GM23248 (cell line): ENCODE measurements at regions not wholly inside any gene's neighbourhood (a gene's known extent, or its start where the extent isn't known, plus 50 kb on each side); places are given as distances from the start of the nearest gene placed in this dataset.

Source experiments
- DNase-seq: peaks from one replicate; pipeline ENCODE4 v3.0.0-alpha.2; 2015
- H2AFZ ChIP-seq: fragments of 200-600 bp; sonication (generic); 2 replicates; pipeline ENCODE4 v1.6.1; 2016; ENCODE audit warnings: antibody characterized with exemption
- H3F3A ChIP-seq: fragments of 200-600 bp; sonication (generic); 2 replicates; pipeline ENCODE4 v1.6.1; 2016; ENCODE audit warnings: mild to moderate bottlenecking, antibody characterized with exemption, mixed run types; ENCODE audit not compliant: insufficient read depth
- H3K27ac ChIP-seq: fragments of 200-600 bp; sonication (generic); 2 replicates; pipeline ENCODE4 v1.5.1; 2016; ENCODE audit warnings: mild to moderate bottlenecking
- H3K27me3 ChIP-seq: fragments of 200-600 bp; sonication (generic); replicated peaks from 2 replicates; pipeline ENCODE4 v1.6.1; 2016; ENCODE audit warnings: mild to moderate bottlenecking; ENCODE audit not compliant: insufficient read depth
- H3K36me3 ChIP-seq: fragments of 200-600 bp; sonication (generic); 2 replicates; pipeline ENCODE4 v1.6.1; 2016; ENCODE audit warnings: low read depth, mild to moderate bottlenecking
- H3K4me1 ChIP-seq: fragments of 200-600 bp; sonication (generic); 2 replicates; pipeline ENCODE4 v1.6.1; 2016; ENCODE audit warnings: mild to moderate bottlenecking; ENCODE audit not compliant: insufficient read depth
- H3K4me2 ChIP-seq: fragments of 200-600 bp; sonication (generic); one replicate; pipeline ENCODE4 v1.6.1; 2016; ENCODE audit warnings: mild to moderate bottlenecking; ENCODE audit not compliant: unreplicated experiment
- H3K4me3 ChIP-seq: fragments of 200-600 bp; sonication (generic); 2 replicates; pipeline ENCODE4 v1.5.1; 2016; ENCODE audit warnings: mild to moderate bottlenecking
- H3K79me2 ChIP-seq: fragments of 200-600 bp; sonication (generic); 2 replicates; pipeline ENCODE4 v1.6.1; 2016; ENCODE audit warnings: mild to moderate bottlenecking; ENCODE audit not compliant: insufficient read depth
- H3K9ac ChIP-seq: fragments of 200-600 bp; sonication (generic); 2 replicates; pipeline ENCODE4 v1.6.1; 2016; ENCODE audit warnings: mild to moderate bottlenecking
- H3K9me2 ChIP-seq: fragments of 200-600 bp; sonication (generic); 2 replicates; pipeline ENCODE4 v1.6.1; 2016; ENCODE audit warnings: mixed run types, mild to moderate bottlenecking, moderate library complexity; ENCODE audit not compliant: insufficient read depth
- H3K9me3 ChIP-seq: fragments of 200-600 bp; sonication (generic); one replicate; pipeline ENCODE4 v1.6.1; 2017; ENCODE audit warnings: low read depth
- H4K20me1 ChIP-seq: fragments of 200-600 bp; sonication (generic); 2 replicates; pipeline ENCODE4 v1.6.0; 2016; ENCODE audit not compliant: insufficient read depth
- EZH2 ChIP-seq: fragments of 200-600 bp; sonication (generic); IDR thresholded peaks from 2 replicates; pipeline ENCODE4 v1.6.1; 2018; ENCODE audit warnings: antibody characterized with exemption, mild to moderate bottlenecking; ENCODE audit not compliant: insufficient read depth, poor library complexity, severe bottlenecking
- EZH2phosphoT487 ChIP-seq: fragments of 200-600 bp; sonication (generic); IDR thresholded peaks from 2 replicates; pipeline ENCODE4 v1.6.1; 2018; ENCODE audit warnings: antibody characterized with exemption, moderate library complexity, mild to moderate bottlenecking, low read depth; ENCODE audit not compliant: insufficient read depth
- WGBS, 2 experiments: methylation state at CpG; one replicate each; pipeline ENCODE4 v1.1.6; 2015 to 2017; ENCODE audit warnings: low lambda C conversion rate in 2 of 2, low coverage in 1 of 2; ENCODE audit errors: missing lambda C conversion rate in 2 of 2; 5-methylcytosine and 5-hydroxymethylcytosine counted together
- in situ Hi-C: fragments of 300-500 bp; cut with MboI; formaldehyde crosslinking; loops from 2 replicates; pipeline ENCODE4 v1.15.0; 2020

DNA sequence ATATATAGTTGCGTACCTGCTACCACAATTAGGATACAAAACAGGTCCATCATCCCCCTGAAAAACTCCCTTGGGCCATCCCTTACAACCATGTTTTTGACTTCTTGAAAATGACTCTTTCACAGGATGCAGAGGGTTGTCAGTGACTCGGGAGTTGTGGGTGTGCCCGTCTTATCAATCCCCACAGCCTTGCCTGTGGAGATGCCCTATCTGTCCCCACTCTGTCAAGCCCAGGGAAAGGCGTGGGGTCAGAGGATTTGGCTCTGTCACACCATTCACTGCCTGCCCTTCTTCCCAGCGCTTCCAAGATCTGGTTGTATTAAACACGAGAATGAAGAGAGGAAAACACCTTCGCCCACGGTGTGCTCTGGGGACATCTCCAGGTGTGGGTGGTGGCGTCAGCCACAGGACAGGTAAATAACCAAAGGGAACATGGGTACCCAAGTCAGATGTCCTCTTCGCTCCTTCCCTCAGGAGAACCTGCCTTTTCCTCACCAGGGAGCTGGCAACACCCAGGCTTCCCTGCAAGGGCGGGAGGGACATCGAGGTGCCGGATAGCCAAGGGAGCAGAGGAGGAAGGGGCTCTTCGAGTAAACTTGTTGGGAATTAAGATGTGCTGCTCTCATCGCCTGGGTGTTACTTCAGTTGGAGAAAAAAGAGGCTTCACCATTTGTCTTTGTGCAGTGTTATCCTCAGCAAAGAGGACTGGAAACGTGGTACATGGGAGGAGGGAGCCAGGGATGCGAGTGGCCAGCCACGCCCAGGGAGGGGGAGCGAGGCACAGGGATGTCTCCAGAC is 100.3 kb downstream of the B3GNT2 start:
- Histone ChIP-seq H3K79me2 (no peaks in the 10 kb centered on the region), H3K9me2 (no peaks in the 10 kb centered on the region), H2AFZ (no peak overlapping the region), H3K4me3 (no peak overlapping the region), H3K27ac (no peak overlapping the region), H4K20me1 (no peaks in the 10 kb centered on the region), H3K36me3 (no peaks in the 10 kb centered on the region), H3F3A (no peaks in the 10 kb centered on the region), H3K4me2 (no peak overlapping the region), H3K27me3 (no peaks in the 10 kb centered on the region), H3K9me3 (no peaks in the 10 kb centered on the region), H3K4me1 (no peaks in the 10 kb centered on the region), H3K9ac (no peak overlapping the region)
- 72 to 75% methylated on average over 19 of the region's 19 CpGs for WGBS, 2 experiments
- TF ChIP-seq EZH2 (no peak), EZH2phosphoT487 (no peak)
- no peak for DNase-seq
- in situ Hi-C loops = no loop called here

DNA sequence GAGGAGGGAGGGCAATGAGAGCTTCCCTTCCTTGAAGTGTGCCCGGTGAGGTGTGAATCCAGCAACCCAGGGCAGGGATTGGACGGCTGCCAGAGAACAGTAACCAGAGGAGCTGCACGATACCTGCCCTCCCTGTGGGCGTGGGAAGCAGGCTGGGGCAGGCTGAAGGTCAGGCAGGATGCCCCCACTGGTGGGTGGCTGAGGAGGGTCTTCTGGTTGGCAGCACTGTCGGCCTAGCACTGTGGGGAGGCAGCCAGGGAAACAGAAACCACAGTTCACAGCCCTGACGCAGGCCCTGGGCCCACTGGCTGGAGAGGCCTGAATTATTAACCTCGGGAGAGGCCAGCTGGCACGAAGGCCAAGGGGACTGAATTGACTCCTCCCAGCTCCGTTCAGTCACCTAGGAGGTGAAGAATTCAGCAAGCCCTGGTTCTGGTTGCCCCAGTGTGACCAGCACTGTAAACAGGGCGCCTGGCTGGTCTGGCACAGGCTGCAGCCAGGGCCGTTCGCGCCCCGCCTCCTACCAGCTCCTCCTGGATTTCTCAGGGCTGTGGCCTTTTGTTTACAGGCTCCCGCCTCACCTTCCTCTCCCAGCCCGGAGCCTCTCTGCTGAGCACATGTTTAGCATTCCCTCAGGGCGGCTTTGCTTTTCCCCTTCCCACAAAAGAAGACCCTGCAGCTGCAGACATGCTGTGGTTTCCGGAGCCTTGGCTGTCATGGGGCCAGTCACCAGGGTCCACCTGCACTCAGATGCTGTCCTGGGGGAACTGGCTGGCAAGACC is 97.8 kb downstream of the B3GNT2 start:
- Histone ChIP-seq H3K4me3 (no peak overlapping the region), H3K27me3 (no peaks in the 10 kb centered on the region), H3K9me3 (no peaks in the 10 kb centered on the region), H3K9me2 (no peaks in the 10 kb centered on the region), H3K27ac (no peak overlapping the region), H4K20me1 (no peaks in the 10 kb centered on the region), H3K9ac (no peak overlapping the region), H3F3A (no peaks in the 10 kb centered on the region), H3K4me2 (no peak overlapping the region), H2AFZ (no peak overlapping the region), H3K4me1 (no peaks in the 10 kb centered on the region), H3K79me2 (no peaks in the 10 kb centered on the region), H3K36me3 (no peaks in the 10 kb centered on the region)
- 54 to 64% methylated on average over 15 of the region's 18 CpGs for WGBS, 2 experiments
- in situ Hi-C loops = no loop called here
- no peak for DNase-seq
- TF ChIP-seq EZH2phosphoT487 = no peak
- no peak for TF ChIP-seq EZH2

DNA sequence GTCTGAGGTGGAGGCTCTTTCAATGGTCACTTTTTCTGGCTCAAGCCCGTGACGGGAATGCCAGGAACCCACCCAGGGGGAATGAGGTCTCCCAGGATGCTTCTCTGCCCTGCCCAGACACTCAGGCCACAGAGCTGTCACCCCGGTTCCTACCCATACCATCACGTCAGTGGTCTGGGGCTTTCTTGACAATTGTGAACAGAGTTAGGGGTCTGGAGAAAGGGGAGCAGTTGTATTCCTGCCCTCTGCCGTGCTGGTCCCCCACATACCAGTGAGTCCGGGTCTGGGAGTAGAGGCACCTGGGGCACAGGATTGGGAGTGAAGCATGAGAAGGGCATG is 97.2 kb downstream of the B3GNT2 start:
- Histone ChIP-seq H3K27me3 (no peaks in the 10 kb centered on the region), H4K20me1 (no peaks in the 10 kb centered on the region), H2AFZ (no peak overlapping the region), H3K36me3 (no peaks in the 10 kb centered on the region), H3K27ac (no peak overlapping the region), H3K4me1 (no peaks in the 10 kb centered on the region), H3K9me2 (no peaks in the 10 kb centered on the region), H3K79me2 (no peaks in the 10 kb centered on the region), H3K9me3 (no peaks in the 10 kb centered on the region), H3K4me2 (no peak overlapping the region), H3F3A (no peaks in the 10 kb centered on the region), H3K4me3 (no peak overlapping the region), H3K9ac (no peak overlapping the region)
- 93 to 95% methylated on average over 6 of the region's 6 CpGs for WGBS, 2 experiments
- in situ Hi-C loops = no loop called here
- TF ChIP-seq EZH2phosphoT487 = no peak
- TF ChIP-seq EZH2 = no peak
- DNase-seq = no peak

DNA sequence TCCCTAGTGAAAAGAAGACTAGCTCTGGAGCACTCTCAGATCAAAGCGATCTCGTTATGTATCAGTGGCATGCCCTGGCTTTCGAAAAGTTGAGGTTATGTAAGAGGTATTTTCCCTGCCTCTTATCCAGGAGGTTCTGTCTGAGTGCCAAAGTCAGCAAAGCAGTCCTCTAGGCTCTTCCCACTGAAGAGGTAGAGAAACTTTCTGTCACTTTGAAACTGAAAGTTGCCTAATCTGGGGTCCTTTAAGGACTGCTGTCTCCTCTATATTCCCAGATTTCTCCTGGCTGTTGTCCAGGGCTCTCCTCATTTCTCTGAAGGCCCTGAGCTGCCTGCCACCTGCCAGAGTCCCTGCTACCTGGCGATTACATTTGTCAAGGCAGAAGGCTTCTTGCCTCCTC is 96.3 kb downstream of the B3GNT2 start:
- Histone ChIP-seq H3K9me2 (no peaks in the 10 kb centered on the region), H3K9ac (no peak overlapping the region), H3K4me1 (no peaks in the 10 kb centered on the region), H2AFZ (no peak overlapping the region), H3K36me3 (no peaks in the 10 kb centered on the region), H3K27ac (no peak overlapping the region), H3K79me2 (no peaks in the 10 kb centered on the region), H3F3A (no peaks in the 10 kb centered on the region), H4K20me1 (no peaks in the 10 kb centered on the region), H3K27me3 (no peaks in the 10 kb centered on the region), H3K4me3 (no peak overlapping the region), H3K4me2 (no peak overlapping the region), H3K9me3 (no peaks in the 10 kb centered on the region)
- in situ Hi-C loops = no loop called here
- DNase-seq = no peak
- WGBS, 2 experiments = 55% methylated on average over 4 of the region's 4 CpGs
- TF ChIP-seq EZH2phosphoT487 = no peak
- no peak for TF ChIP-seq EZH2
